ENCODE measurements at regions not wholly inside any gene's neighbourhood (a gene's known extent, or its start where the extent isn't known, plus 50 kb on each side); places are given as distances from the start of the nearest gene placed in this dataset.
A peak's percentile ranks its signal among the peaks of the same experiment; 100 is the strongest.

DNA sequence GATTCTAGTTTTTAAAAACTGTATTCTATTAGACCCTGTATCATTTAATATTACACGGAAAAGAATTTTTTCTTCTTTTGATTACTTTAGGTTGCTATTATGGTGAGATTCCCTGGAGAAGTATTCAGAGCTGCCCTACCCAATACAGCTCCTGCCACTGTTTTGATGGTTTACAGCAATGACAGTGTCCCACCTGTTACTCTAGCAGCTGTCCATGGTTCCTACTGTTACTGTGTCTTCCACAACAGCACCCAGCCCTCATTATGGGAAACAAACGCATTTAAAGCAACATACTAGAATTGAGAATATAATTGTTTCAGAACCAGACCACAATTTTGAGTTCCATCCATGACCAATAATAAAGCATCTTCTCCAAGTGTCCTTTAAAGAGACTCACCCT is 450.7 kb downstream of the SHQ1 start:
- peaks cover 22% of the 10 kb centered on the region for H3K4me1 Mint-ChIP-seq (ENCODE audit: low read depth, unreplicated experiment)
- no peak for FAIRE-seq
- H3K4me2 ChIP-seq (ENCODE audit: low read length): no peak overlapping the region

DNA sequence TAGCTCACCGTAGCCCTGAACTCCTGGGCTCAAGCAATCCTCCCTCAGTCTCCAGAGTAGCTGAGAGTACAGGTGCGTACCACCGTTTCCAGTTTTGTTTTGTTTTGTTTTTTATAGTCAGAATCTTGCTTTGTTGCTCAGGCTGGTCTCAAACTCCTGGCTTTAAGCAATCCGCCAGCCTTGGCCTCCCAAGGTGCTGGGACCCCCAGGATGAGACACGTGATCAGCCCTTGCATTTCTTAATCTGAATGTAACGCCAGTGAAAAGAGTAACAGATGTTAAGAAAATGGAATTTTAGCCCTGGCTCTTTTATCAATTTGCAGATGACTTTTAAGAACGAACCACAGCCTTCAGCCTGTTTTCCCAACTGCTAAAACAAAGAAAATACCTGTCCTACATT is 451.3 kb downstream of the SHQ1 start:
- no peaks in the 10 kb centered on the region for H3K27me3 ChIP-seq (ENCODE audit: insufficient read depth, low read length)
- H3K9me3 ChIP-seq (ENCODE audit: insufficient read depth, low read depth, low read length): peaks cover 2% of the 10 kb centered on the region
- peaks cover 3% of the 10 kb centered on the region for H3K4me1 ChIP-seq (ENCODE audit: insufficient read depth, low read length)
- peaks cover 98% of the 10 kb centered on the region for H4K20me1 ChIP-seq (ENCODE audit: insufficient read depth, low read length)
- Mint-ChIP-seq H3K4me1 (ENCODE audit: low read depth, unreplicated experiment) (peaks cover 22% of the 10 kb centered on the region), H3K9me3 (ENCODE audit: unreplicated experiment) (peaks cover 3% of the 10 kb centered on the region), H3K27me3 (ENCODE audit: low read depth, unreplicated experiment) (no peaks in the 10 kb centered on the region), H3K36me3 (ENCODE audit: low read depth, unreplicated experiment) (peaks cover 10% of the 10 kb centered on the region), H3K27ac (ENCODE audit: unreplicated experiment) (no peak overlapping the region), H3K4me3 (ENCODE audit: unreplicated experiment) (no peak overlapping the region)
- H3K36me3 ChIP-seq (ENCODE audit: insufficient read depth, low read length): no peaks in the 10 kb centered on the region
- DNase-seq (ENCODE audit: low read depth) (no peak), FAIRE-seq (no peak)
- peaks cover 99% of the 10 kb centered on the region for H3K79me2 ChIP-seq (ENCODE audit: insufficient read depth, low read length)
- no peak overlapping the region for H3K4me2 ChIP-seq (ENCODE audit: low read length)
- H2AFZ ChIP-seq (ENCODE audit: low read depth, low read length): no peak overlapping the region
- no peak for TF ChIP-seq EZH2 (IDR thresholded peaks at IDR 0.05; ENCODE audit: insufficient read depth, low read length)
- TF ChIP-seq CTCF (IDR thresholded peaks at IDR 0.05; ENCODE audit: insufficient read depth, low read depth, low read length): no peak
- no peak overlapping the region for H3K27ac ChIP-seq (ENCODE audit: low read depth, low read length)
- no peak overlapping the region for H3K4me3 ChIP-seq (ENCODE audit: insufficient read depth, low read depth, low read length)
- no peak overlapping the region for H3K9ac ChIP-seq (ENCODE audit: low read length)

More for the DNA sequence above, 450.7 kb downstream of the SHQ1 start:
- H3K9me3 Mint-ChIP-seq (ENCODE audit: unreplicated experiment): peaks cover 3% of the 10 kb centered on the region
- Histone ChIP-seq H3K4me3 (ENCODE audit: insufficient read depth, low read depth, low read length) (no peak overlapping the region), H3K27ac (ENCODE audit: low read depth, low read length) (no peak overlapping the region), H3K27me3 (ENCODE audit: insufficient read depth, low read length) (no peaks in the 10 kb centered on the region), H3K9me3 (ENCODE audit: insufficient read depth, low read depth, low read length) (peaks cover 2% of the 10 kb centered on the region), H3K9ac (ENCODE audit: low read length) (no peak overlapping the region), H2AFZ (ENCODE audit: low read depth, low read length) (no peak overlapping the region), H3K79me2 (ENCODE audit: insufficient read depth, low read length) (peaks cover 99% of the 10 kb centered on the region), H4K20me1 (ENCODE audit: insufficient read depth, low read length) (peaks cover 98% of the 10 kb centered on the region), H3K36me3 (ENCODE audit: insufficient read depth, low read length) (no peaks in the 10 kb centered on the region), H3K4me1 (ENCODE audit: insufficient read depth, low read length) (peaks cover 3% of the 10 kb centered on the region)
- no peak for TF ChIP-seq CTCF (IDR thresholded peaks at IDR 0.05; ENCODE audit: insufficient read depth, low read depth, low read length)
- no peak for TF ChIP-seq EZH2 (IDR thresholded peaks at IDR 0.05; ENCODE audit: insufficient read depth, low read length)
- no peak overlapping the region for H3K4me3 Mint-ChIP-seq (ENCODE audit: unreplicated experiment)
- no peak for DNase-seq (ENCODE audit: low read depth)
- peaks cover 10% of the 10 kb centered on the region for H3K36me3 Mint-ChIP-seq (ENCODE audit: low read depth, unreplicated experiment)
- H3K27me3 Mint-ChIP-seq (ENCODE audit: low read depth, unreplicated experiment): no peaks in the 10 kb centered on the region
- no peak overlapping the region for H3K27ac Mint-ChIP-seq (ENCODE audit: unreplicated experiment)

DNA sequence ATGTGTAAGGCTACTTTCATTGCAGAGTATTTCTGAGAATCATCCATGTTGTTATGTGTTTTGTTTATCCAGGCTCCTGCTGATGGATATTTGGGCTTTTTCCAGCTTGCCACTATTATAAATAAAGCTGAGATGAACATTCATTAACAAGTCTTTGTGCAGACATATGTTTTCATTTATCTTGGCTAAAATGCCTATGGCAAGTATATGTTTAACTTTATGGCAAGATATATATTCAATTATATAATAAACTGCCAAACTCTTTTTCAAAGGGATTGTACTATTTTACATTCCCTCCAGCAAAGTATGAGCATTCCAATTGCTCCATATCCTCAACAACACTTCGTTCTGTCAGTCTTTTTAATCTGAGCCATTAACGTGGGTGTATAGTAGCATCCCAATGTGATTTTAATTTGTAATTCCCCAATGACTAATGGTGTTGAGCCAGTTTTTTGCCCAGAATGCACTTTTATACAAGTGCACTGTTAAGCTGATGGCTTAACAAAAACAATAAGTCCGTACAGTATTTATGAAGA is 452.4 kb downstream of the SHQ1 start:
- no peak for DNase-seq (ENCODE audit: low read depth)
- H4K20me1 ChIP-seq (ENCODE audit: insufficient read depth, low read length): peaks cover 98% of the 10 kb centered on the region
- FAIRE-seq: peak; percentile 55
- no peak overlapping the region for H3K27ac Mint-ChIP-seq (ENCODE audit: unreplicated experiment)
- peaks cover 22% of the 10 kb centered on the region for H3K4me1 Mint-ChIP-seq (ENCODE audit: low read depth, unreplicated experiment)
- H3K4me1 ChIP-seq (ENCODE audit: insufficient read depth, low read length): peaks cover 6% of the 10 kb centered on the region
- H3K9me3 ChIP-seq (ENCODE audit: insufficient read depth, low read depth, low read length): no peaks in the 10 kb centered on the region
- peak overlapping the region; percentile 25 for H3K4me2 ChIP-seq (ENCODE audit: low read length)
- H3K27me3 Mint-ChIP-seq (ENCODE audit: low read depth, unreplicated experiment): no peaks in the 10 kb centered on the region
- peaks cover 99% of the 10 kb centered on the region for H3K79me2 ChIP-seq (ENCODE audit: insufficient read depth, low read length)
- no peaks in the 10 kb centered on the region for H3K9me3 Mint-ChIP-seq (ENCODE audit: unreplicated experiment)
- H3K27me3 ChIP-seq (ENCODE audit: insufficient read depth, low read length): no peaks in the 10 kb centered on the region
- no peaks in the 10 kb centered on the region for H3K36me3 ChIP-seq (ENCODE audit: insufficient read depth, low read length)
- TF ChIP-seq CTCF (IDR thresholded peaks at IDR 0.05; ENCODE audit: insufficient read depth, low read depth, low read length): no peak
- TF ChIP-seq EZH2 (IDR thresholded peaks at IDR 0.05; ENCODE audit: insufficient read depth, low read length): no peak
- H3K27ac ChIP-seq (ENCODE audit: low read depth, low read length): no peak overlapping the region
- H3K4me3 ChIP-seq (ENCODE audit: insufficient read depth, low read depth, low read length): no peak overlapping the region
- H2AFZ ChIP-seq (ENCODE audit: low read depth, low read length): no peak overlapping the region
- H3K36me3 Mint-ChIP-seq (ENCODE audit: low read depth, unreplicated experiment): peaks cover 1% of the 10 kb centered on the region
- no peak overlapping the region for H3K9ac ChIP-seq (ENCODE audit: low read length)
- no peak overlapping the region for H3K4me3 Mint-ChIP-seq (ENCODE audit: unreplicated experiment)

Data from astrocyte (in vitro differentiated cells and primary cell).